ENCODE measurements at regions not wholly inside any gene's neighbourhood (a gene's known extent, or its start where the extent isn't known, plus 50 kb on each side); places are given as distances from the start of the nearest gene placed in this dataset.
"Not testable (repeated sequence)": the region's sequence is repeated elsewhere in the genome, so short reads cannot be mapped to it uniquely, and the experiment has no call there.

- CTCF ChIA-PET = no interaction called here
- H3K27me3 Mint-ChIP-seq = no peaks in the 10 kb centered on the region
These were observed 96.4 kb upstream of the RNU6-1 start for GRCh38 chr15:67936258-67936657.

GRCh38 chr15:67937153-67937761, 97.4 kb upstream of the RNU6-1 start:
- no peaks in the 10 kb centered on the region for H3K4me1 Mint-ChIP-seq (ENCODE audit: low read depth)
- H3K36me3 Mint-ChIP-seq (ENCODE audit: low read depth) = no peaks in the 10 kb centered on the region
- CTCF ChIA-PET = no interaction called here

More at GRCh38 chr15:67936258-67936657, 96.4 kb upstream of the RNU6-1 start:
- intact Hi-C loops (cut with DNase I, micrococcal nuclease) = no loop called here
- no peaks in the 10 kb centered on the region for H3K36me3 Mint-ChIP-seq (ENCODE audit: low read depth)
- H3K27me3 ChIP-seq (ENCODE audit: control insufficient read depth in 1 of 2, insufficient read depth in 2 of 2, low read length in 2 of 2) = no peaks in the 10 kb centered on the region
- no peak overlapping the region for H3K27ac ChIP-seq (ENCODE audit: low read depth in 1 of 2, low read length in 2 of 2)
- no peaks in the 10 kb centered on the region for H3K36me3 ChIP-seq (ENCODE audit: insufficient read depth, low read length)
- H3K4me3 Mint-ChIP-seq = no peak overlapping the region
- no peak for TF ChIP-seq CTCF (IDR thresholded peaks at IDR 0.05)
- H3K4me1 Mint-ChIP-seq (ENCODE audit: low read depth) = no peaks in the 10 kb centered on the region
- H3K4me3 ChIP-seq (ENCODE audit: low read length) = no peak overlapping the region
- POLR2A ChIA-PET = no interaction called here
- H3K27ac Mint-ChIP-seq = no peak overlapping the region
- H3K9me3 Mint-ChIP-seq = no peaks in the 10 kb centered on the region
- ATAC-seq (ENCODE audit: poor library complexity) (no peak), DNase-seq (no peak)
- no peaks in the 10 kb centered on the region for H3K4me1 ChIP-seq (ENCODE audit: insufficient read depth, low read length)
- H3K9me3 ChIP-seq (ENCODE audit: control insufficient read depth in 1 of 2, insufficient read depth in 1 of 2, low read length in 2 of 2) = no peaks in the 10 kb centered on the region

GRCh38 chr15:67939179-67939578, 99.3 kb upstream of the RNU6-1 start:
- H3K27ac Mint-ChIP-seq; H3K4me3 Mint-ChIP-seq; H3K27ac ChIP-seq (ENCODE audit: low read depth in 1 of 2, low read length in 2 of 2); DNase-seq; POLR2A ChIA-PET; H3K36me3 ChIP-seq (ENCODE audit: insufficient read depth, low read length); H3K27me3 ChIP-seq (ENCODE audit: control insufficient read depth in 1 of 2, insufficient read depth in 2 of 2, low read length in 2 of 2); H3K4me1 Mint-ChIP-seq (ENCODE audit: low read depth); H3K9me3 ChIP-seq (ENCODE audit: control insufficient read depth in 1 of 2, insufficient read depth in 1 of 2, low read length in 2 of 2); H3K9me3 Mint-ChIP-seq; ATAC-seq (ENCODE audit: poor library complexity); intact Hi-C loops (cut with DNase I, micrococcal nuclease); H3K36me3 Mint-ChIP-seq (ENCODE audit: low read depth); H3K4me3 ChIP-seq (ENCODE audit: low read length); CTCF ChIA-PET; H3K27me3 Mint-ChIP-seq; H3K4me1 ChIP-seq (ENCODE audit: insufficient read depth, low read length): not testable (repeated sequence)

More at GRCh38 chr15:67937153-67937761, 97.4 kb upstream of the RNU6-1 start:
- Mint-ChIP-seq H3K9me3 (no peaks in the 10 kb centered on the region), H3K4me3 (no peak overlapping the region), H3K27ac (no peak overlapping the region), H3K27me3 (no peaks in the 10 kb centered on the region)
- intact Hi-C loops (cut with DNase I, micrococcal nuclease) = no loop called here
- Histone ChIP-seq H3K36me3 (ENCODE audit: insufficient read depth, low read length) (no peaks in the 10 kb centered on the region), H3K4me1 (ENCODE audit: insufficient read depth, low read length) (no peaks in the 10 kb centered on the region), H3K27me3 (ENCODE audit: control insufficient read depth in 1 of 2, insufficient read depth in 2 of 2, low read length in 2 of 2) (no peaks in the 10 kb centered on the region), H3K4me3 (ENCODE audit: low read length) (no peak overlapping the region), H3K9me3 (ENCODE audit: control insufficient read depth in 1 of 2, insufficient read depth in 1 of 2, low read length in 2 of 2) (no peaks in the 10 kb centered on the region), H3K27ac (ENCODE audit: low read depth in 1 of 2, low read length in 2 of 2) (no peak overlapping the region)
- ATAC-seq (ENCODE audit: poor library complexity) = no peak
- POLR2A ChIA-PET = no interaction called here
- no peak for DNase-seq
- TF ChIP-seq CTCF (IDR thresholded peaks at IDR 0.05) = no peak

- H3K27me3 ChIP-seq (ENCODE audit: control insufficient read depth in 1 of 2, insufficient read depth in 2 of 2, low read length in 2 of 2); H3K9me3 Mint-ChIP-seq; ATAC-seq (ENCODE audit: poor library complexity); intact Hi-C loops (cut with DNase I, micrococcal nuclease); H3K4me1 ChIP-seq (ENCODE audit: insufficient read depth, low read length); H3K36me3 ChIP-seq (ENCODE audit: insufficient read depth, low read length); H3K27ac Mint-ChIP-seq; H3K36me3 Mint-ChIP-seq (ENCODE audit: low read depth); H3K9me3 ChIP-seq (ENCODE audit: control insufficient read depth in 1 of 2, insufficient read depth in 1 of 2, low read length in 2 of 2); H3K27ac ChIP-seq (ENCODE audit: low read depth in 1 of 2, low read length in 2 of 2); DNase-seq; H3K4me3 Mint-ChIP-seq; H3K4me3 ChIP-seq (ENCODE audit: low read length); CTCF ChIA-PET; H3K27me3 Mint-ChIP-seq; H3K4me1 Mint-ChIP-seq (ENCODE audit: low read depth); POLR2A ChIA-PET: not testable (repeated sequence)
These were observed 99.9 kb upstream of the RNU6-1 start for GRCh38 chr15:67939588-67940323.
